ENCODE measurements at regions not wholly inside any gene's neighbourhood (a gene's known extent, or its start where the extent isn't known, plus 50 kb on each side); places are given as distances from the start of the nearest gene placed in this dataset.

DNA sequence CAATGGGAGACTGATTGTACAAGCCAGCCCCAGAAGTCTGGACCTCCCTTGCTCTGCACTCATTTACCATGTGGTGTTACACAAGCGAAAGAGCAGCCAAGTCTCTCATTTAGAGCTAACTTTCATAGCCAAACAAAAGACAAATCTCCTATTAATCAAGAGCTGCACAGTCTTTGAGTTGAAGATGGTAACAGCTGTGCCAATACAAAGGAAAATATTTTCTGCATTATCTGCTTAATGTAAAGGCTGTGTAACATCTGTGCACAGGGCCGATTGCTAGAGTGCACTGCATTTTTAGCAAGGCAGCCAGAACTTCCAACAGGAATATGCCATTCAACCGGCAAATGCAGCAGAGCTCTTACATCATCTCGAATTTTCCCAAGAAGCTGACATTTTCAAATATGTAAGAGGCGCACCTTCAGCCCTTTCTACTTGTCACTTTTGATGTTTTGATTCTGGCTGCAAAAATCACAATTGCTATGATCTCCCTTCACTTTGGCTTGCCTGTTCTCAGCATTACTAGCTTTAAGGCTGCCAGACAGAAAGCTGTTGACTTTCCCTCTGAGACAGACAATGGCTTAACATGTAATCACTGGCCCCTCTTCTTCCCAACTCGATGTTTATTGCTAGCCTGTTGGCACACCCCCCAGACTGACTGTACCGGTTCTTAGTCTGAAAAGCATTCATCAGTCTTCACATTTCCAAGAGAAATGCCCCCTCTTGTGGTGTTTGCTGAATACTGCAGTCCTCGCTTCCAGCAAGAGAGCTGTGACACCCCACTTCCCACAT, 96.9 kb upstream of the TANK start:
- TF ChIP-seq, protein P1, sequence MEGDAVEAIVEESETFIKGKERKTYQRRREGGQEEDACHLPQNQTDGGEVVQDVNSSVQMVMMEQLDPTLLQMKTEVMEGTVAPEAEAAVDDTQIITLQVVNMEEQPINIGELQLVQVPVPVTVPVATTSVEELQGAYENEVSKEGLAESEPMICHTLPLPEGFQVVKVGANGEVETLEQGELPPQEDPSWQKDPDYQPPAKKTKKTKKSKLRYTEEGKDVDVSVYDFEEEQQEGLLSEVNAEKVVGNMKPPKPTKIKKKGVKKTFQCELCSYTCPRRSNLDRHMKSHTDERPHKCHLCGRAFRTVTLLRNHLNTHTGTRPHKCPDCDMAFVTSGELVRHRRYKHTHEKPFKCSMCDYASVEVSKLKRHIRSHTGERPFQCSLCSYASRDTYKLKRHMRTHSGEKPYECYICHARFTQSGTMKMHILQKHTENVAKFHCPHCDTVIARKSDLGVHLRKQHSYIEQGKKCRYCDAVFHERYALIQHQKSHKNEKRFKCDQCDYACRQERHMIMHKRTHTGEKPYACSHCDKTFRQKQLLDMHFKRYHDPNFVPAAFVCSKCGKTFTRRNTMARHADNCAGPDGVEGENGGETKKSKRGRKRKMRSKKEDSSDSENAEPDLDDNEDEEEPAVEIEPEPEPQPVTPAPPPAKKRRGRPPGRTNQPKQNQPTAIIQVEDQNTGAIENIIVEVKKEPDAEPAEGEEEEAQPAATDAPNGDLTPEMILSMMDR (conservative IDR thresholded peaks at IDR 0.05; ENCODE audit: low read length) = peak; percentile 97
- TF ChIP-seq EZH2phosphoT487 (IDR thresholded peaks at IDR 0.05; ENCODE audit: borderline replicate concordance) = no peak

Data from Loucy (cell line).